ENCODE measurements at regions not wholly inside any gene's neighbourhood (a gene's known extent, or its start where the extent isn't known, plus 50 kb on each side); places are given as distances from the start of the nearest gene placed in this dataset.

GRCh38 chrX:22810876-22811275, 188.9 kb upstream of the DDX53 start:
- in situ Hi-C loops (cut with MboI): no loop called here
- H4K20me1 ChIP-seq (replicated peaks; ENCODE audit: control insufficient read depth, insufficient read depth, low read length): no peaks in the 10 kb centered on the region
- no TSS peak for BruUV-seq (replicated peaks)

More at GRCh38 chrX:22810876-22811275, 188.9 kb upstream of the DDX53 start:
- FAIRE-seq (no peak), DNase-seq (ENCODE audit: extremely low read depth in 1 of 4, low spot score in 3 of 4) (no peak), ATAC-seq (no peak)
- H3K4me2 ChIP-seq (ENCODE audit: insufficient read depth, low read length): no peak overlapping the region
- H3K36me3 ChIP-seq (ENCODE audit: control insufficient read depth, insufficient read depth, low read length): no peaks in the 10 kb centered on the region
- TF ChIP-seq SREBF2 (CRISPR knock-in tag; IDR thresholded peaks at IDR 0.05) (no peak), KAT7 (CRISPR knock-in tag; IDR thresholded peaks at IDR 0.05; ENCODE audit: borderline replicate concordance) (no peak), EGR1 (conservative IDR thresholded peaks at IDR 0.05) (no peak), ATF7 (IDR thresholded peaks at IDR 0.05) (no peak), FOXO4 (CRISPR knock-in tag; IDR thresholded peaks at IDR 0.05) (no peak), CBX1 (IDR thresholded peaks at IDR 0.05; ENCODE audit: low read depth) (no peak), ZBTB26 (CRISPR knock-in tag; IDR thresholded peaks at IDR 0.05) (no peak), FOSL1 (tag; conservative IDR thresholded peaks at IDR 0.05) (no peak), TFAP4 (CRISPR knock-in tag; IDR thresholded peaks at IDR 0.05; ENCODE audit: borderline replicate concordance) (no peak), HDAC2 (IDR thresholded peaks at IDR 0.05) (no peak), GATA2 (CRISPR knock-in tag; IDR thresholded peaks at IDR 0.05) (no peak), HNRNPLL (IDR thresholded peaks at IDR 0.05; ENCODE audit: low read depth, low read length, poor library complexity, severe bottlenecking) (no peak), ARID2 (IDR thresholded peaks at IDR 0.05) (no peak), ZNF23 (CRISPR knock-in tag; IDR thresholded peaks at IDR 0.05) (no peak), MCM3 (IDR thresholded peaks at IDR 0.05) (no peak), XRCC3 (IDR thresholded peaks at IDR 0.05) (no peak), ZNF184 (CRISPR knock-in tag; IDR thresholded peaks at IDR 0.05) (no peak)
- no peaks in the 10 kb centered on the region for H3K27me3 ChIP-seq (ENCODE audit: control insufficient read depth in 2 of 2, insufficient read depth in 2 of 2, low read length in 2 of 2)
- WGBS (ENCODE audit: insufficient coverage, low coverage, missing lambda C conversion rate): 7% methylated on average over 1 of the region's 2 CpGs
- ChIA-PET CTCF (ENCODE audit: low intra/inter-chr PET ratio) (no interaction called here), POLR2A (no interaction called here)
- H2AFZ ChIP-seq (ENCODE audit: low read depth, low read length): no peak overlapping the region
- no peak overlapping the region for H3K9ac ChIP-seq (ENCODE audit: insufficient read depth in 1 of 2, low read depth in 2 of 2, low read length in 2 of 2)
- H3K4me3 ChIP-seq: no peak overlapping the region
- intact Hi-C loops (cut with micrococcal nuclease): no loop called here
- H3K9me1 ChIP-seq (ENCODE audit: control insufficient read depth, insufficient read depth, low read length): no peaks in the 10 kb centered on the region
- H3K9me3 ChIP-seq (replicated peaks; ENCODE audit: control insufficient read depth, insufficient read depth, low read depth, low read length): no peaks in the 10 kb centered on the region
- H3K27ac ChIP-seq (ENCODE audit: extremely low read depth, low read depth, low read length): no peak overlapping the region
- no peaks in the 10 kb centered on the region for H3K79me2 ChIP-seq (ENCODE audit: control insufficient read depth, insufficient read depth, low read length)
- no peaks in the 10 kb centered on the region for H3K4me1 ChIP-seq (replicated peaks in 1 of 2; ENCODE audit: control insufficient read depth in 2 of 2, insufficient read depth in 2 of 2, low read length in 2 of 2)
